HEK293T (cell line): ENCODE measurements at regions not wholly inside any gene's neighbourhood (a gene's known extent, or its start where the extent isn't known, plus 50 kb on each side); places are given as distances from the start of the nearest gene placed in this dataset.

Experiments
- FOXK2 ChIP-seq: fragments of 450-650 bp; IDR thresholded peaks from 2 replicates; pipeline ENCODE4 v1.6.1; 2016; ENCODE audit warnings: mild to moderate bottlenecking
- SUZ12 ChIP-seq: fragments of 450-650 bp; IDR thresholded peaks from 2 replicates; pipeline ENCODE4 v1.6.1; 2016; ENCODE audit warnings: mild to moderate bottlenecking

- TF ChIP-seq SUZ12: no peak
- no peak for TF ChIP-seq FOXK2
Measured at GRCh38 chr20:10917826-10918225, 244.0 kb upstream of the JAG1 start.
